ENCODE measurements at regions not wholly inside any gene's neighbourhood (a gene's known extent, or its start where the extent isn't known, plus 50 kb on each side); places are given as distances from the start of the nearest gene placed in this dataset.

GRCh38 chr14:22338917-22339715, 249.9 kb downstream of the DAD1 start:
- Histone ChIP-seq H3K9me3 (peaks cover 0 to 13% (median 10%) of the 10 kb centered on the region in 8 donors), H3K27ac (no peak overlapping the region), H3K4me3 (no peak overlapping the region), H3K36me3 (no peaks in the 10 kb centered on the region), H3K4me1 (no peaks in the 10 kb centered on the region), H3K27me3 (replicated peaks in 1 of 7) (no peaks in the 10 kb centered on the region)
- no peak for DNase-seq
- WGBS, 5 donors, result 67 to 74% (median 69%) methylated on average over 8 of the region's 8 CpGs
- intact Hi-C loops (cut with DNase I; ENCODE audit: low total_unique reads), result no loop called here
- TF ChIP-seq POLR2A (IDR thresholded peaks at IDR 0.05) (no peak), CTCF (IDR thresholded peaks at IDR 0.05 in 8 of 11, conservative IDR thresholded peaks at IDR 0.05 in 3 of 11) (no peak), POLR2AphosphoS5 (IDR thresholded peaks at IDR 0.05) (no peak)

GRCh38 chr14:22338381-22338780, 250.6 kb downstream of the DAD1 start:
- Histone ChIP-seq H3K27ac (no peak overlapping the region), H3K4me3 (no peak overlapping the region), H3K9me3 (peaks cover 0 to 6% (median 2%) of the 10 kb centered on the region in 8 donors), H3K27me3 (replicated peaks in 1 of 7) (no peaks in the 10 kb centered on the region), H3K36me3 (no peaks in the 10 kb centered on the region), H3K4me1 (no peaks in the 10 kb centered on the region)
- no peak for TF ChIP-seq CTCF (IDR thresholded peaks at IDR 0.05 in 8 of 11, conservative IDR thresholded peaks at IDR 0.05 in 3 of 11)
- no peak for TF ChIP-seq POLR2AphosphoS5 (IDR thresholded peaks at IDR 0.05)
- no peak for TF ChIP-seq POLR2A (IDR thresholded peaks at IDR 0.05)
- DNase-seq, result no peak
- intact Hi-C loops (cut with DNase I; ENCODE audit: low total_unique reads), result no loop called here
- WGBS, 5 donors, result 83 to 93% (median 88%) methylated on average over 5 of the region's 5 CpGs

DNA sequence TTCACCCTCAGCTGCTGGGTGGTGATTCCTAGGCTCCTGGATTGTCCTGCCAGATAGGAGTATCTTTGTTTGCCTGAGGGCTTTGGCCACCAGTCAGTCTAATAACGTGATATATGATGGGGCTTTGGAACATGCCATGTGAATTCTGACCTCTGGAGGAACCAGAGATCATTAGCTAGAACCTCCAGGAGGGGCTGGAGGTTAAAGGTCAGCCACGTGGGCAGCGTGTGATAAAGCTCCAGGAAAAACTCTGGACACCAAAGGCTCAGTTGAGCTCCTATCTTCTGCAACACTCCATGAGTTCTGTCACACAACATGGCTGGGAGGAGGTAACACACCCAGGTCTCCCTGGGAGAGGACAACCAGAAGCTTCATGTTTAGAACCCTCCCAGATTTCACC, 251.1 kb downstream of the DAD1 start:
- TF ChIP-seq POLR2AphosphoS5 (IDR thresholded peaks at IDR 0.05) (no peak), POLR2A (IDR thresholded peaks at IDR 0.05) (no peak), CTCF (IDR thresholded peaks at IDR 0.05 in 8 of 11, conservative IDR thresholded peaks at IDR 0.05 in 3 of 11) (no peak)
- 78 to 90% (median 83%) methylated on average over 2 to 3 of the region's 3 CpGs for WGBS, 5 donors
- intact Hi-C loops (cut with DNase I; ENCODE audit: low total_unique reads), result no loop called here

GRCh38 chr14:22337521-22337920, 251.5 kb downstream of the DAD1 start:
- H3K27me3 ChIP-seq (replicated peaks in 1 of 7), result no peaks in the 10 kb centered on the region
- no peaks in the 10 kb centered on the region for H3K9me3 ChIP-seq
- no peak for TF ChIP-seq POLR2AphosphoS5 (IDR thresholded peaks at IDR 0.05)
- no peak for TF ChIP-seq POLR2A (IDR thresholded peaks at IDR 0.05)
- no peak for TF ChIP-seq CTCF (IDR thresholded peaks at IDR 0.05 in 8 of 11, conservative IDR thresholded peaks at IDR 0.05 in 3 of 11)
- H3K4me1 ChIP-seq, result no peaks in the 10 kb centered on the region
- no peaks in the 10 kb centered on the region for H3K36me3 ChIP-seq
- no peak overlapping the region for H3K27ac ChIP-seq
- intact Hi-C loops (cut with DNase I; ENCODE audit: low total_unique reads), result no loop called here
- H3K4me3 ChIP-seq, result no peak overlapping the region
- DNase-seq, result no peak
- 40 to 91% (median 76%) methylated on average over 1 of the region's 1 CpG for WGBS, 5 donors

More for the DNA sequence above, 251.1 kb downstream of the DAD1 start:
- H3K9me3 ChIP-seq, result peaks cover 0 to 2% (median 0%) of the 10 kb centered on the region in 8 donors
- no peaks in the 10 kb centered on the region for H3K36me3 ChIP-seq
- H3K4me3 ChIP-seq, result no peak overlapping the region
- no peak overlapping the region for H3K27ac ChIP-seq
- no peaks in the 10 kb centered on the region for H3K27me3 ChIP-seq (replicated peaks in 1 of 7)
- DNase-seq, result no peak
- H3K4me1 ChIP-seq, result no peaks in the 10 kb centered on the region
